ENCODE measurements at regions not wholly inside any gene's neighbourhood (a gene's known extent, or its start where the extent isn't known, plus 50 kb on each side); places are given as distances from the start of the nearest gene placed in this dataset.
"Not testable (repeated sequence)": the region's sequence is repeated elsewhere in the genome, so short reads cannot be mapped to it uniquely, and the experiment has no call there.

- intact Hi-C loops (cut with DNase I), result no loop called here
- DNase-seq, result no peak
- TF ChIP-seq CTCF (IDR thresholded peaks at IDR 0.05) (no peak), POLR2A (IDR thresholded peaks at IDR 0.05) (no peak)
- Histone ChIP-seq H3K4me1 (no peaks in the 10 kb centered on the region), H3K27me3 (no peaks in the 10 kb centered on the region), H3K36me3 (replicated peaks in 1 of 2; ENCODE audit: insufficient read depth in 1 of 2, low read depth in 2 of 2) (no peaks in the 10 kb centered on the region), H3K27ac (no peak overlapping the region), H3K4me3 (no peak overlapping the region), H3K9me3 (no peaks in the 10 kb centered on the region)
- WGBS, 2 donors, result 49 to 57% methylated on average over 4 of the region's 4 CpGs
- ATAC-seq, result no peak
Measured at GRCh38 chr22:34834059-34834458, 231.9 kb upstream of the ISX start.

GRCh38 chr22:34834541-34834940, 231.4 kb upstream of the ISX start:
- WGBS, 2 donors, result 45 to 61% methylated on average over 3 of the region's 3 CpGs

GRCh38 chr22:34841331-34841771, 224.6 kb upstream of the ISX start:
- Histone ChIP-seq H3K9me3 (no peaks in the 10 kb centered on the region), H3K36me3 (replicated peaks in 1 of 2; ENCODE audit: insufficient read depth in 1 of 2, low read depth in 2 of 2) (no peaks in the 10 kb centered on the region), H3K27ac (no peak overlapping the region), H3K27me3 (no peaks in the 10 kb centered on the region), H3K4me3 (no peak overlapping the region), H3K4me1 (no peaks in the 10 kb centered on the region)
- intact Hi-C loops (cut with DNase I), result no loop called here
- WGBS, 2 donors, result 31 to 35% methylated on average over 3 of the region's 3 CpGs
- DNase-seq (no peak), ATAC-seq (no peak)
- TF ChIP-seq POLR2A (IDR thresholded peaks at IDR 0.05) (no peak), CTCF (IDR thresholded peaks at IDR 0.05) (no peak)

More at GRCh38 chr22:34834541-34834940, 231.4 kb upstream of the ISX start:
- ATAC-seq; intact Hi-C loops (cut with DNase I); H3K36me3 ChIP-seq (replicated peaks in 1 of 2; ENCODE audit: insufficient read depth in 1 of 2, low read depth in 2 of 2); H3K4me3 ChIP-seq; H3K4me1 ChIP-seq; H3K27ac ChIP-seq; H3K9me3 ChIP-seq; H3K27me3 ChIP-seq; DNase-seq: not testable (repeated sequence)

GRCh38 chr22:34841911-34842310, 224.0 kb upstream of the ISX start:
- 35 to 37% methylated on average over 4 of the region's 4 CpGs for WGBS, 2 donors
- Histone ChIP-seq H3K4me1 (no peaks in the 10 kb centered on the region), H3K27me3 (no peaks in the 10 kb centered on the region), H3K9me3 (no peaks in the 10 kb centered on the region), H3K27ac (no peak overlapping the region), H3K4me3 (no peak overlapping the region), H3K36me3 (replicated peaks in 1 of 2; ENCODE audit: insufficient read depth in 1 of 2, low read depth in 2 of 2) (no peaks in the 10 kb centered on the region)
- ATAC-seq (no peak), DNase-seq (no peak)
- intact Hi-C loops (cut with DNase I), result no loop called here
- TF ChIP-seq POLR2A (IDR thresholded peaks at IDR 0.05) (no peak), CTCF (IDR thresholded peaks at IDR 0.05) (no peak)

- Histone ChIP-seq H3K4me1 (no peaks in the 10 kb centered on the region), H3K27ac (no peak overlapping the region), H3K36me3 (replicated peaks in 1 of 2; ENCODE audit: insufficient read depth in 1 of 2, low read depth in 2 of 2) (no peaks in the 10 kb centered on the region), H3K4me3 (no peak overlapping the region), H3K27me3 (no peaks in the 10 kb centered on the region), H3K9me3 (no peaks in the 10 kb centered on the region)
- intact Hi-C loops (cut with DNase I), result no loop called here
- TF ChIP-seq POLR2A (IDR thresholded peaks at IDR 0.05) (no peak), CTCF (IDR thresholded peaks at IDR 0.05) (no peak)
- DNase-seq (no peak), ATAC-seq (no peak)
- 74 to 78% methylated on average over 2 of the region's 2 CpGs for WGBS, 2 donors
Measured at GRCh38 chr22:34842630-34843029, 223.3 kb upstream of the ISX start.

- H3K4me1 ChIP-seq; H3K36me3 ChIP-seq (replicated peaks in 1 of 2; ENCODE audit: insufficient read depth in 1 of 2, low read depth in 2 of 2); DNase-seq; H3K27ac ChIP-seq; ATAC-seq; H3K27me3 ChIP-seq; H3K9me3 ChIP-seq; intact Hi-C loops (cut with DNase I); H3K4me3 ChIP-seq: not testable (repeated sequence)
- 5 to 14% methylated on average over 1 of the region's 1 CpG for WGBS, 2 donors
Measured at GRCh38 chr22:34843743-34844142, 222.2 kb upstream of the ISX start.

Measured in body of pancreas (tissue), 4 donors.